Parathyroid adenoma (tissue), 2 donors: ENCODE measurements at regions not wholly inside any gene's neighbourhood (a gene's known extent, or its start where the extent isn't known, plus 50 kb on each side); places are given as distances from the start of the nearest gene placed in this dataset.

Experiments
- H2AFZ ChIP-seq: fragments of 300-600 bp; sonication (generic); one replicate; pipeline ENCODE4 v1.7.0; 2017; ENCODE audit warnings: antibody characterized with exemption, mild to moderate bottlenecking
- H3K27ac ChIP-seq: fragments of 300-600 bp; sonication (generic); one replicate; pipeline ENCODE4 v1.7.0; 2017
- H3K27me3 ChIP-seq: fragments of 300-600 bp; sonication (generic); one replicate; pipeline ENCODE4 v1.7.0; 2017; ENCODE audit warnings: low read length; ENCODE audit not compliant: control insufficient read depth, insufficient read depth
- H3K36me3 ChIP-seq: fragments of 300-600 bp; sonication (generic); one replicate; pipeline ENCODE4 v1.7.0; 2017; ENCODE audit warnings: low read length; ENCODE audit not compliant: control insufficient read depth, insufficient read depth
- H3K4me1 ChIP-seq: fragments of 300-600 bp; sonication (generic); one replicate; pipeline ENCODE4 v1.7.0; 2017; ENCODE audit warnings: control low read depth
- H3K4me2 ChIP-seq: fragments of 300-600 bp; sonication (generic); one replicate; pipeline ENCODE4 v1.7.0; 2017; ENCODE audit warnings: low read length
- H3K4me3 ChIP-seq: fragments of 300-600 bp; sonication (generic); one replicate; pipeline ENCODE4 v1.7.0; 2017; ENCODE audit warnings: low read depth, low read length
- H3K79me2 ChIP-seq: fragments of 300-600 bp; sonication (generic); one replicate; pipeline ENCODE4 v1.7.0; 2017; ENCODE audit warnings: control low read depth
- H3K9ac ChIP-seq: fragments of 300-600 bp; sonication (generic); one replicate; pipeline ENCODE4 v1.7.0; 2017; ENCODE audit warnings: mild to moderate bottlenecking
- H3K9me3 ChIP-seq: fragments of 300-600 bp; sonication (generic); one replicate; pipeline ENCODE4 v1.7.0; 2017; ENCODE audit warnings: low read length; ENCODE audit not compliant: control insufficient read depth
- CTCF ChIP-seq: fragments of 300-600 bp; sonication (generic); IDR thresholded peaks from one replicate; pipeline ENCODE4 v1.7.0; 2017; ENCODE audit warnings: antibody characterized with exemption, mild to moderate bottlenecking
- donor health status: primary hyperparathyroidism.

- Histone ChIP-seq H3K27me3 (no peaks in the 10 kb centered on the region), H3K4me3 (no peak overlapping the region)
Measured at GRCh38 chr15:94670438-94671034, 439.2 kb downstream of the MCTP2 start.

GRCh38 chr15:94671858-94672532 is 440.6 kb downstream of the MCTP2 start:
- H3K4me1 ChIP-seq: no peaks in the 10 kb centered on the region
- H2AFZ ChIP-seq: no peak overlapping the region
- H3K36me3 ChIP-seq: no peaks in the 10 kb centered on the region
- no peak overlapping the region for H3K4me2 ChIP-seq
- no peak for TF ChIP-seq CTCF
- H3K27ac ChIP-seq: no peak overlapping the region
- H3K27me3 ChIP-seq: no peaks in the 10 kb centered on the region
- H3K4me3 ChIP-seq: no peak overlapping the region
- no peaks in the 10 kb centered on the region for H3K79me2 ChIP-seq
- no peak overlapping the region for H3K9ac ChIP-seq
- no peaks in the 10 kb centered on the region for H3K9me3 ChIP-seq

More at GRCh38 chr15:94670438-94671034, 439.2 kb downstream of the MCTP2 start:
- TF ChIP-seq CTCF: peak; percentile 50
- Histone ChIP-seq H3K27ac (no peak overlapping the region), H3K4me2 (no peak overlapping the region), H3K79me2 (no peaks in the 10 kb centered on the region), H3K4me1 (no peaks in the 10 kb centered on the region), H3K36me3 (no peaks in the 10 kb centered on the region), H2AFZ (no peak overlapping the region), H3K9me3 (no peaks in the 10 kb centered on the region), H3K9ac (no peak overlapping the region)

GRCh38 chr15:94673801-94674200 is 442.4 kb downstream of the MCTP2 start:
- H3K4me3 ChIP-seq: no peak overlapping the region
- H3K9me3 ChIP-seq: no peaks in the 10 kb centered on the region
- no peak overlapping the region for H3K27ac ChIP-seq
- no peak overlapping the region for H3K9ac ChIP-seq
- H3K4me2 ChIP-seq: no peak overlapping the region
- H3K79me2 ChIP-seq: no peaks in the 10 kb centered on the region
- H3K36me3 ChIP-seq: no peaks in the 10 kb centered on the region
- H2AFZ ChIP-seq: no peak overlapping the region
- no peaks in the 10 kb centered on the region for H3K27me3 ChIP-seq
- H3K4me1 ChIP-seq: no peaks in the 10 kb centered on the region
- no peak for TF ChIP-seq CTCF

GRCh38 chr15:94674296-94674695 is 442.9 kb downstream of the MCTP2 start:
- H3K4me3 ChIP-seq: peak overlapping the region; percentile 36
- no peak for TF ChIP-seq CTCF
- H2AFZ ChIP-seq: no peak overlapping the region
- H3K4me1 ChIP-seq: no peaks in the 10 kb centered on the region
- no peaks in the 10 kb centered on the region for H3K9me3 ChIP-seq
- H3K9ac ChIP-seq: no peak overlapping the region
- no peaks in the 10 kb centered on the region for H3K36me3 ChIP-seq
- H3K4me2 ChIP-seq: peak overlapping the region; percentile 47
- H3K27ac ChIP-seq: no peak overlapping the region
- H3K27me3 ChIP-seq: no peaks in the 10 kb centered on the region
- no peaks in the 10 kb centered on the region for H3K79me2 ChIP-seq
